ENCODE measurements at regions not wholly inside any gene's neighbourhood (a gene's known extent, or its start where the extent isn't known, plus 50 kb on each side); places are given as distances from the start of the nearest gene placed in this dataset.

- no peak for DNase-seq
Measured at GRCh38 chr12:106006940-106007339, 131.8 kb downstream of the NUAK1 start.

DNA sequence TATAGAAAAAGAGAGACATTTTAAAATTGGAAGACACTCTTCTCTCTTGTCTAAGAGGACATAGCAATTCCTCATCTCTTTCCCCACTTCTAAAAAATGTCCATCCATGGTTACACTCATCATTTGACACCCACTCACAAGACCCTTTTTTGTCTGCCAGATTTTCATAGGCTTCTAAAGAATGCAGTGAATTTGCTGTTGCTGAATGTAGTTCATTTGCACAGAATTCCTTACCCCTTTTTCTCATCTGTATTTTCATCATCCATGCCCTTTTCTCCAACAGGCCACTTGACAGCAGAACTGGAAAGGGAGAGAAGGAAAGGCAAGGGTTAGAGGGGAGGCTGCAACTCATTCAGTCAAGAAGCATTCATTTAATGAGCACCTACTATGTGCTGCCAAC is 128.0 kb downstream of the NUAK1 start:
- no peak for DNase-seq
